ENCODE measurements at regions not wholly inside any gene's neighbourhood (a gene's known extent, or its start where the extent isn't known, plus 50 kb on each side); places are given as distances from the start of the nearest gene placed in this dataset.
"Not testable (repeated sequence)": the region's sequence is repeated elsewhere in the genome, so short reads cannot be mapped to it uniquely, and the experiment has no call there.

- no peak for DNase-seq
These were observed 393.7 kb upstream of the GRM7 start for GRCh38 chr3:6467186-6467585.

- no peak for DNase-seq
These were observed 392.3 kb upstream of the GRM7 start for GRCh38 chr3:6468589-6468988.

- DNase-seq = no peak
These were observed 389.2 kb upstream of the GRM7 start for GRCh38 chr3:6471744-6472143.

GRCh38 chr3:6490487-6491327 is 370.2 kb upstream of the GRM7 start:
- DNase-seq = not testable (repeated sequence)

GRCh38 chr3:6491768-6492167 is 369.1 kb upstream of the GRM7 start:
- DNase-seq = no peak

- no peak for DNase-seq
These were observed 368.6 kb upstream of the GRM7 start for GRCh38 chr3:6492306-6492705.

- not testable (repeated sequence) for DNase-seq
These were observed 362.0 kb upstream of the GRM7 start for GRCh38 chr3:6498944-6499343.

GRCh38 chr3:6504347-6504746 is 356.6 kb upstream of the GRM7 start:
- no peak for DNase-seq

GRCh38 chr3:6504834-6505233 is 356.1 kb upstream of the GRM7 start:
- no peak for DNase-seq

GRCh38 chr3:6508410-6508759 is 352.5 kb upstream of the GRM7 start:
- DNase-seq = no peak

GRCh38 chr3:6509576-6509975 is 351.3 kb upstream of the GRM7 start:
- no peak for DNase-seq

GRCh38 chr3:6510713-6511112 is 350.2 kb upstream of the GRM7 start:
- DNase-seq = no peak

- peak in 1 of 2 experiments; percentile 5 for DNase-seq
These were observed 348.6 kb upstream of the GRM7 start for GRCh38 chr3:6512172-6512800.

GRCh38 chr3:6516143-6516542 is 344.8 kb upstream of the GRM7 start:
- DNase-seq = no peak

- DNase-seq = no peak
These were observed 344.2 kb upstream of the GRM7 start for GRCh38 chr3:6516694-6517093.

- DNase-seq = no peak
These were observed 342.1 kb upstream of the GRM7 start for GRCh38 chr3:6518709-6519345.

GRCh38 chr3:6521369-6522113 is 339.4 kb upstream of the GRM7 start:
- no peak for DNase-seq

GRCh38 chr3:6522191-6522590 is 338.7 kb upstream of the GRM7 start:
- no peak for DNase-seq

- DNase-seq = no peak
These were observed 337.9 kb upstream of the GRM7 start for GRCh38 chr3:6523043-6523442.

- no peak for DNase-seq
These were observed 336.4 kb upstream of the GRM7 start for GRCh38 chr3:6524479-6524878.

GRCh38 chr3:6526321-6526720 is 334.6 kb upstream of the GRM7 start:
- no peak for DNase-seq

- no peak for DNase-seq
These were observed 334.1 kb upstream of the GRM7 start for GRCh38 chr3:6526861-6527260.

GRCh38 chr3:6528951-6529350 is 332.0 kb upstream of the GRM7 start:
- no peak for DNase-seq
